T-helper 2 cell treated with Interferon-gamma antibody and Interleukin-4, amounts not matched to agents 5 μg/mL and 100 μg/mL, for 36 hours (primary cell): ENCODE measurements at regions not wholly inside any gene's neighbourhood (a gene's known extent, or its start where the extent isn't known, plus 50 kb on each side); places are given as distances from the start of the nearest gene placed in this dataset.

Source experiments
- DNase-seq: peaks from one replicate; pipeline ENCODE4 v3.0.0; 2021; ENCODE audit warnings: low spot score
- H3K27ac Mint-ChIP-seq: one replicate; pipeline ENCODE4 v1.8.0; 2021; ENCODE audit warnings: mild to moderate bottlenecking, mixed read lengths
- H3K27me3 Mint-ChIP-seq: one replicate; pipeline ENCODE4 v1.8.0; 2021; ENCODE audit warnings: low read depth, mixed read lengths
- H3K36me3 Mint-ChIP-seq: one replicate; pipeline ENCODE4 v1.8.0; 2021; ENCODE audit warnings: low read depth, mixed read lengths
- H3K4me1 Mint-ChIP-seq: one replicate; pipeline ENCODE4 v1.8.0; 2021; ENCODE audit warnings: low read depth, mixed read lengths
- H3K4me3 Mint-ChIP-seq: one replicate; pipeline ENCODE4 v1.8.0; 2022; ENCODE audit warnings: mild to moderate bottlenecking, moderate library complexity, mixed read lengths
- H3K9me3 Mint-ChIP-seq: one replicate; pipeline ENCODE4 v1.8.0; 2021; ENCODE audit warnings: mixed read lengths

- H3K4me1 Mint-ChIP-seq, result no peaks in the 10 kb centered on the region
- H3K27me3 Mint-ChIP-seq, result no peaks in the 10 kb centered on the region
- no peaks in the 10 kb centered on the region for H3K36me3 Mint-ChIP-seq
- H3K9me3 Mint-ChIP-seq, result no peaks in the 10 kb centered on the region
- no peak overlapping the region for H3K27ac Mint-ChIP-seq
- H3K4me3 Mint-ChIP-seq, result no peak overlapping the region
- no peak for DNase-seq
Observed at GRCh38 chr4:17103231-17103630, 204.8 kb upstream of the LDB2 start.

DNA sequence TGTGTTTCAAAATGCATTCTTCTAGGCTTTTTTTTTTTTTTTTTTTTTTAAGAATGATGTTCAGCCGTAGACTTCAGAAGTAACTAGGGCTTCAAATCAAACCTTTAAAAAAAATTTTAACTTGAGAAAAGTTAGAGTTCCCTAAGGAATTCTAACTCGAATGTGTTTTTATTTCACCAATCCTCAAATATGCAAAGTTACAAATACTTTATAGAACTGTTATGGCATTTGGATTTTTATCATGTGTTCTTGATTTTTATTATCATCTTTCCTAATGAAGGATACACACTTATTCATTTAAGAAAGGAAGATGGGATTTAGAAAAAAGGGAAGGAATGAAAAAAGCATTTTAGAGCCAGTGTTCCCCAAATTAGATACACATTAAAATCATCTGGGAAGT, 200.6 kb upstream of the LDB2 start:
- Mint-ChIP-seq H3K27ac (no peak overlapping the region), H3K9me3 (no peaks in the 10 kb centered on the region), H3K4me1 (no peaks in the 10 kb centered on the region), H3K27me3 (no peaks in the 10 kb centered on the region), H3K4me3 (no peak overlapping the region), H3K36me3 (no peaks in the 10 kb centered on the region)
- DNase-seq, result no peak

GRCh38 chr4:17098401-17098800, 200.0 kb upstream of the LDB2 start:
- no peak for DNase-seq
- Mint-ChIP-seq H3K27ac (no peak overlapping the region), H3K4me3 (no peak overlapping the region), H3K4me1 (no peaks in the 10 kb centered on the region), H3K36me3 (no peaks in the 10 kb centered on the region), H3K27me3 (no peaks in the 10 kb centered on the region), H3K9me3 (no peaks in the 10 kb centered on the region)

DNA sequence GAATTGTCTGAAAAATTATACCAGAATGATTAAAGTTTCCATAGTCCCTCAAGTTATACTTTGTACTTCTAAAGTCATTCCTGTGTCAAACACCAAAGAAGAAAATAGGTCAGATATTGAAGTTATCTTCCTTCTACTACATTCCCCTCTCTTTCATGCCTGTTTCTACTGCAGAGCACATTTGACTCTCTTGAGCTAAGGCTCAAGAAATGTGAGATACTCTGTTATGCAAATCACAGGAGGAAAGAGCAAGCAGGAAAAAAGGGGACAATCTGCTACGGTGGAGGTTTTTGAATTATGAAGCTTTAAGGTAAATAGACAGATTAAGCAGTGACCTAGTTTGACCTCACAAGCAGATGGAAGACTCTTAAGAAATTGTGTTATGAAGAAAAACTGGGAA, 198.9 kb upstream of the LDB2 start:
- H3K27ac Mint-ChIP-seq, result no peak overlapping the region
- no peaks in the 10 kb centered on the region for H3K9me3 Mint-ChIP-seq
- no peak overlapping the region for H3K4me3 Mint-ChIP-seq
- H3K27me3 Mint-ChIP-seq, result no peaks in the 10 kb centered on the region
- peaks cover 3% of the 10 kb centered on the region for H3K4me1 Mint-ChIP-seq
- no peaks in the 10 kb centered on the region for H3K36me3 Mint-ChIP-seq
- DNase-seq, result no peak

DNA sequence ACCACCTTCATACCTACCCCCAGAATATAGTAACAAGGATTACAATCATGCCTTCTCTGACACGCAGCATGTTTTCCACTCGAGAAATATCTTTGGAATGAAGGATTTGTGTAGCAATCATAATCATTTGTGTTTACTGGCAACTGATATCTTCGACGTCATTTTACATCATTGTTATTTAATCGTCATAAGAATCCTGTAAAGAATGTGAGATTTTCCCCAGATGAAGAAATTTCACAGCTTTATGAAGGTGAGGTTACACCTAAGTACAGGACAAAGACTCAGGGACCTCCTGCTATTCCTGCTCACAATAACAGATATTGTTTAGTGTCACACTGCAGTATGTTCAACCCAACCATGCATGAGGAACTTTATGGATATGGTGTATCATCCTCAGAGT, 198.2 kb upstream of the LDB2 start:
- no peaks in the 10 kb centered on the region for H3K36me3 Mint-ChIP-seq
- no peaks in the 10 kb centered on the region for H3K9me3 Mint-ChIP-seq
- no peak overlapping the region for H3K27ac Mint-ChIP-seq
- DNase-seq, result no peak
- peaks cover 3% of the 10 kb centered on the region for H3K4me1 Mint-ChIP-seq
- H3K4me3 Mint-ChIP-seq, result no peak overlapping the region
- H3K27me3 Mint-ChIP-seq, result no peaks in the 10 kb centered on the region

DNA sequence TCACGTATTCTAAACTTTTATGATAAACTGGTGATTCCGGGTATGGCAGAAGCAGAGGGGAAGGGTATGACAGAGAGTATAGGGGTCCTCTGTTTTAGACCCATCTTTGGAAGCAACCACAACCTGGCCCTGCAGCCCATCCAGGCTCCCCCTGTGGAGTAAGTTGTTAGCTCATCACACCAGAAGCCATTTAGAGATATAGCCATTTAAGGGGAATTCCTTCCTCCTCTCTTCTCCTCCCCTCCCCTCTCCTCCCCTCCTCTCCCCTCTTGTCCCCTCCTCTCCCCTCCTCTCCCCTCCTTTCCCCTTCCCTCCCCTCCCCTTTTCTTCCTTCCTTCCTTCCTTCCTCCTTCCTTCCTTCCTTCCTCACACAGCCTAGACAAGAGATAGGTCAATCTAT, 197.3 kb upstream of the LDB2 start:
- Mint-ChIP-seq H3K4me3 (no peak overlapping the region), H3K4me1 (peaks cover 3% of the 10 kb centered on the region), H3K27ac (no peak overlapping the region), H3K27me3 (no peaks in the 10 kb centered on the region), H3K9me3 (no peaks in the 10 kb centered on the region), H3K36me3 (no peaks in the 10 kb centered on the region)
- no peak for DNase-seq

DNA sequence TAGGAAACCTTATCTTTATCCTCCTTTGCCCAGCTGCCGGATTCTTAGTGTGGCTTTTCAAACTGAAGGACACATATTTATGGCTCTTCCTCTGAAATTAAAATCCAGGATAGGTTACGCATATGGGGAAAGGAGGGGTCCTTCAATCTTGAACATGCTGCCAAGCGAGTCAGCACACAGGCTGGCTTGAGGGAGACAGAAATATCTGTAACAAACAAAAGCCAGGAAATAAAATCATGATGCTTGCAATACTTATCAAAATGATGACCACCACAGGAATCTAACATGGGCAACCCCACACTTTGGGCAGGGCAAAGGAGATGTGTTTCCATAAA, 196.4 kb upstream of the LDB2 start:
- no peaks in the 10 kb centered on the region for H3K9me3 Mint-ChIP-seq
- H3K4me1 Mint-ChIP-seq, result peaks cover 3% of the 10 kb centered on the region
- H3K27ac Mint-ChIP-seq, result no peak overlapping the region
- H3K36me3 Mint-ChIP-seq, result no peaks in the 10 kb centered on the region
- no peaks in the 10 kb centered on the region for H3K27me3 Mint-ChIP-seq
- no peak for DNase-seq
- H3K4me3 Mint-ChIP-seq, result no peak overlapping the region

GRCh38 chr4:17094159-17094875, 195.9 kb upstream of the LDB2 start:
- no peaks in the 10 kb centered on the region for H3K27me3 Mint-ChIP-seq
- peaks cover 3% of the 10 kb centered on the region for H3K4me1 Mint-ChIP-seq
- H3K27ac Mint-ChIP-seq, result no peak overlapping the region
- no peaks in the 10 kb centered on the region for H3K9me3 Mint-ChIP-seq
- DNase-seq, result no peak
- no peaks in the 10 kb centered on the region for H3K36me3 Mint-ChIP-seq
- no peak overlapping the region for H3K4me3 Mint-ChIP-seq

- no peaks in the 10 kb centered on the region for H3K27me3 Mint-ChIP-seq
- DNase-seq, result no peak
- H3K4me1 Mint-ChIP-seq, result peaks cover 3% of the 10 kb centered on the region
- H3K27ac Mint-ChIP-seq, result no peak overlapping the region
- H3K9me3 Mint-ChIP-seq, result no peaks in the 10 kb centered on the region
- no peak overlapping the region for H3K4me3 Mint-ChIP-seq
- H3K36me3 Mint-ChIP-seq, result no peaks in the 10 kb centered on the region
Observed at GRCh38 chr4:17093481-17093880, 195.0 kb upstream of the LDB2 start.

DNA sequence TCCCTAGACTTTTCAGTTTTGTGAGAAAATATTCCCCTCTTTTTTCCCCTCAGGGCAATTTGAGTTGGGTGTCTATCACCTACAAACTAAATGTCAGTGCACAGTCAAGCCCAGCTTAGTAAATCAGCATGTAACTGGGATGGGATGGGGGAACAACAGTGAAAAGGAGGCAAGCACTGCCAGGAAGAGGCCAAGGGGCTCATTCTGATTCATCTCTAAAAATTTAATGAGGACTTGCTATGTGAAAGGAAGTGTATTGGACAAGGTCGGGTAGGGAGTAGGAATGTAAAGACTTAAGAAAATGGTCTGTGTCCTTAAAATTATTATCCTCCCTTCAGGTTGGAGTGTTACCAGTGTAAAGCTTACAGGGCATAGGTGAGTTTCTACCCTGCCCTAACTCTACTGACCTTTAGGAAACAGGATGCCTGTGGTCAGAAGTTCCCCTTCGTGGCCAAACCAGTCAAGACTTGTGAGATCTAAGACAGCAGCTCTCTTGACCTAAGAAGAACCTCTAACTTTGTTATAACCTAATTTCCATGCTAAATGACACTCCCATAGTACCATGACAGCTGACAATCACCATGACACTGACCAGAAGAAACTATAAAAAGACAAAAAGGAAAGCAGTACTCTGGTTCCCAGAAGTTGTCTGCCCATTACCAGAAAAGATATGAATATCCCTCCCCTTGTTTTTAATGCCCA, 194.4 kb upstream of the LDB2 start:
- Mint-ChIP-seq H3K9me3 (no peaks in the 10 kb centered on the region), H3K4me3 (no peak overlapping the region), H3K27ac (no peak overlapping the region), H3K27me3 (no peaks in the 10 kb centered on the region), H3K4me1 (peaks cover 3% of the 10 kb centered on the region), H3K36me3 (no peaks in the 10 kb centered on the region)
- DNase-seq, result no peak

GRCh38 chr4:17091104-17091503, 192.7 kb upstream of the LDB2 start:
- H3K36me3 Mint-ChIP-seq, result no peaks in the 10 kb centered on the region
- H3K4me1 Mint-ChIP-seq, result peaks cover 3% of the 10 kb centered on the region
- no peak for DNase-seq
- no peak overlapping the region for H3K4me3 Mint-ChIP-seq
- no peaks in the 10 kb centered on the region for H3K9me3 Mint-ChIP-seq
- H3K27ac Mint-ChIP-seq, result no peak overlapping the region
- no peaks in the 10 kb centered on the region for H3K27me3 Mint-ChIP-seq

DNA sequence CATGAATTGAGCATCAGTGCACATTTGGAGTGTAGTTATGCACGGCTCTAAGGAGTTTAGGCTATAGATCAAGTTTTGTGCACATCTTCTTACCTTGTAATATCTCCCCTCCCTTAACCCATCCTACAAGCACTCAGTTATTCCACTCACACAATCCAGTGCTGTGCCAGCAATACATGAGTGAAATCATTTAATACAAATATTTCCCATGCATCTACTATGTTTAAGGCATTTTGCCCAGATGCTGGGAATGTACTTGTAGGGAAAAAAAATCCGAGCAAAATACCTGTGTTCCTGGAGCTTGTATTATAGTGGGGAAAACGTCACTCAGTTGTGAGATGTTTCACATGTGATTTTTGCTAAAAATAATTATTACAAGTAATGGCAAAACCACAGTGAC, 191.6 kb upstream of the LDB2 start:
- Mint-ChIP-seq H3K27me3 (no peaks in the 10 kb centered on the region), H3K27ac (no peak overlapping the region), H3K36me3 (no peaks in the 10 kb centered on the region), H3K4me1 (peaks cover 3% of the 10 kb centered on the region), H3K4me3 (no peak overlapping the region), H3K9me3 (no peaks in the 10 kb centered on the region)
- no peak for DNase-seq

DNA sequence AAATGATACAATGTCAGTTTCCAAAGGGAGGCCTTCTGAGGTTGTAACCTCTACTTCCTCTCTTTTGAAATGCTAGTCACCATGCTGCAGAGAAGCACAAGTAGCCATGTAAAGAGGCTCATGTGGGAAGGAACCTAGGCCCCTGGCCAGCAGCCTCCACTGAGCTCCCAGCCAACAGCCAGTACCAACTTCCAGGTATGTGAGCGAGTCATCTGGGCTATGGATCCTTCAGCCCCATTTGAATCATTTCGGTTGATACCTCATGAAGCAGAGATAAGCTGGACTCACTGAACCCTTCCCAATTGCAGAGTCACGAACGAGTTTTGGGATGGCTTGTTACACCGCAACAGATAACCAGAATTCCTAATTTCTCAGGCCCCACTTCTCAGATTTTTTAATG, 187.0 kb upstream of the LDB2 start:
- Mint-ChIP-seq H3K4me1 (no peaks in the 10 kb centered on the region), H3K9me3 (no peaks in the 10 kb centered on the region), H3K36me3 (no peaks in the 10 kb centered on the region), H3K4me3 (no peak overlapping the region), H3K27me3 (no peaks in the 10 kb centered on the region), H3K27ac (no peak overlapping the region)
- no peak for DNase-seq

DNA sequence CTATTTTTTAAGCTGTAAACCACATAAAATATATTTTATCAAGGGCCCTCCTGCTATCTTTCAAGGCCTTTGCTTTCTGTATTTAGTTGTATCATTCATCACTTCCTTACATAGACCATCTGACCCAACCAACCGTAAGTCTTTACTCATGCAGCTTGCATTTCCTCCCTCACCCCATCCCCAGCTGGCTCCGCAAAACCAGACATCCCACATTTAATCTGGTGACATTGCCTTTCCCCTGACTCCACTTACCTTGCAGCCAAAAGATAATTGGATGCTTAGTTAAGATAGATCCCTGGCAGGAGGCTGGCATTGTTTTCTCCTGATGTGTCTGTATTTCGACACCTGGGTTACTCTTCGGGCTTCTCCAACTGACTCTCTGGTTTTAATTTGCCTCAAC, 183.7 kb upstream of the LDB2 start:
- Mint-ChIP-seq H3K4me1 (no peaks in the 10 kb centered on the region), H3K9me3 (no peaks in the 10 kb centered on the region), H3K4me3 (no peak overlapping the region), H3K27me3 (no peaks in the 10 kb centered on the region), H3K27ac (no peak overlapping the region), H3K36me3 (no peaks in the 10 kb centered on the region)
- DNase-seq, result no peak

DNA sequence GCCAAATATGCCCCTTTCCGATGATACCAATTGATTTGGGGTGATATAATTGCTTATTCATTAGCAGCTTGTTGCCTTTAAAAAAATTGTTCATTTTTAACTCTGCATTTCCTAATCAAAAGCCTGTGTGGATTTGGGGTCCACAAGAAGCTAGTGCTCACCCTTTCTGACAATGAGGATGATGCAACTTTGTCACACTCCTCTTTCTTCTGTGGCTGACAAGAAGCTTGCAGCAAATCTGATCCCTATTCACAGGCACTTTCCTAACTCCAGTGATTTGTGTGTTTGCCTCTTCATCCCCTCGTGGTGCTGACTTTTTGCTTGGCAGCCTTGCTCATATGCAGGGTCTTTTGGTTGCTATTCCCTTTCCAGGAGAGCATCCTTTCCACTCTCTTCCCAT, 182.7 kb upstream of the LDB2 start:
- H3K9me3 Mint-ChIP-seq, result no peaks in the 10 kb centered on the region
- H3K27me3 Mint-ChIP-seq, result no peaks in the 10 kb centered on the region
- no peaks in the 10 kb centered on the region for H3K36me3 Mint-ChIP-seq
- H3K4me3 Mint-ChIP-seq, result no peak overlapping the region
- DNase-seq, result no peak
- H3K27ac Mint-ChIP-seq, result no peak overlapping the region
- no peaks in the 10 kb centered on the region for H3K4me1 Mint-ChIP-seq
